T-helper 17 cell (primary cell): ENCODE measurements at regions not wholly inside any gene's neighbourhood (a gene's known extent, or its start where the extent isn't known, plus 50 kb on each side); places are given as distances from the start of the nearest gene placed in this dataset.

Experiments
- ATAC-seq: fragments of 150-1000 bp; cut with Tn5 transposase; 2 replicates; pipeline ENCODE4 v1.10.0; 2021; ENCODE audit warnings: mild to moderate bottlenecking, moderate library complexity
- DNase-seq, 3 donors: peaks; one replicate each; pipeline versions ENCODE4 v3.0.0 to v3.0.0-alpha.2; 2020 to 2021
- H3K9me3 ChIP-seq: one replicate; pipeline ENCODE4 v1.7.0; 2013; ENCODE audit warnings: low read length, mild to moderate bottlenecking; ENCODE audit not compliant: control insufficient read depth, poor library complexity, severe bottlenecking
- H3K27ac Mint-ChIP-seq: one replicate; pipeline ENCODE4 v1.8.0; 2022; ENCODE audit warnings: mild to moderate bottlenecking, moderate library complexity, mixed read lengths
- H3K27me3 Mint-ChIP-seq: one replicate; pipeline ENCODE4 v1.8.0; 2022; ENCODE audit warnings: mixed read lengths
- H3K36me3 Mint-ChIP-seq: one replicate; pipeline ENCODE4 v1.8.0; 2022; ENCODE audit warnings: low read depth, mixed read lengths
- H3K4me1 Mint-ChIP-seq: one replicate; pipeline ENCODE4 v1.8.0; 2022; ENCODE audit warnings: mild to moderate bottlenecking, mixed read lengths
- H3K4me3 Mint-ChIP-seq: one replicate; pipeline ENCODE4 v1.8.0; 2022; ENCODE audit warnings: mild to moderate bottlenecking, moderate library complexity, mixed read lengths

- Mint-ChIP-seq H3K36me3 (no peaks in the 10 kb centered on the region), H3K27me3 (no peaks in the 10 kb centered on the region), H3K27ac (no peak overlapping the region), H3K4me3 (no peak overlapping the region), H3K4me1 (no peaks in the 10 kb centered on the region)
- DNase-seq (no peak), ATAC-seq (no peak)
- H3K9me3 ChIP-seq = no peaks in the 10 kb centered on the region
Measured at GRCh38 chr15:94894056-94894455, 662.7 kb downstream of the MCTP2 start.

GRCh38 chr15:94909510-94909909 is 678.1 kb downstream of the MCTP2 start:
- Mint-ChIP-seq H3K4me3 (no peak overlapping the region), H3K36me3 (no peaks in the 10 kb centered on the region), H3K27me3 (no peaks in the 10 kb centered on the region), H3K27ac (no peak overlapping the region), H3K4me1 (no peaks in the 10 kb centered on the region)
- DNase-seq (no peak), ATAC-seq (no peak)
- H3K9me3 ChIP-seq = no peaks in the 10 kb centered on the region

- ATAC-seq = no peak
- Mint-ChIP-seq H3K4me1 (no peaks in the 10 kb centered on the region), H3K27ac (no peak overlapping the region), H3K4me3 (no peak overlapping the region), H3K27me3 (no peaks in the 10 kb centered on the region), H3K36me3 (no peaks in the 10 kb centered on the region)
- H3K9me3 ChIP-seq = no peaks in the 10 kb centered on the region
- no peak for DNase-seq
Measured at GRCh38 chr15:94910166-94910565, 678.8 kb downstream of the MCTP2 start.

- no peak overlapping the region for H3K27ac Mint-ChIP-seq
- H3K27me3 Mint-ChIP-seq = no peaks in the 10 kb centered on the region
- DNase-seq (no peak), ATAC-seq (no peak)
- no peak overlapping the region for H3K4me3 Mint-ChIP-seq
- H3K4me1 Mint-ChIP-seq = no peaks in the 10 kb centered on the region
- H3K9me3 ChIP-seq = peaks cover 2% of the 10 kb centered on the region
- no peaks in the 10 kb centered on the region for H3K36me3 Mint-ChIP-seq
Measured at GRCh38 chr15:94912760-94913159, 681.4 kb downstream of the MCTP2 start.

GRCh38 chr15:94917068-94917467 is 685.7 kb downstream of the MCTP2 start:
- Mint-ChIP-seq H3K27me3 (no peaks in the 10 kb centered on the region), H3K4me3 (no peak overlapping the region), H3K27ac (no peak overlapping the region), H3K36me3 (no peaks in the 10 kb centered on the region), H3K4me1 (no peaks in the 10 kb centered on the region)
- H3K9me3 ChIP-seq = peaks cover 2% of the 10 kb centered on the region
- no peak for ATAC-seq
- DNase-seq = no peak

GRCh38 chr15:94921936-94922335 is 690.6 kb downstream of the MCTP2 start:
- H3K27me3 Mint-ChIP-seq = no peaks in the 10 kb centered on the region
- no peaks in the 10 kb centered on the region for H3K36me3 Mint-ChIP-seq
- H3K9me3 ChIP-seq = no peaks in the 10 kb centered on the region
- H3K4me1 Mint-ChIP-seq = no peaks in the 10 kb centered on the region
- no peak for ATAC-seq
- no peak for DNase-seq
- no peak overlapping the region for H3K4me3 Mint-ChIP-seq
- H3K27ac Mint-ChIP-seq = no peak overlapping the region

GRCh38 chr15:94924057-94924456 is 692.7 kb downstream of the MCTP2 start:
- no peak overlapping the region for H3K4me3 Mint-ChIP-seq
- DNase-seq (no peak), ATAC-seq (no peak)
- no peaks in the 10 kb centered on the region for H3K27me3 Mint-ChIP-seq
- no peaks in the 10 kb centered on the region for H3K4me1 Mint-ChIP-seq
- no peak overlapping the region for H3K27ac Mint-ChIP-seq
- H3K9me3 ChIP-seq = no peaks in the 10 kb centered on the region
- H3K36me3 Mint-ChIP-seq = no peaks in the 10 kb centered on the region

GRCh38 chr15:94924971-94925598 is 693.7 kb downstream of the MCTP2 start:
- Mint-ChIP-seq H3K4me1 (no peaks in the 10 kb centered on the region), H3K36me3 (no peaks in the 10 kb centered on the region), H3K27ac (no peak overlapping the region), H3K4me3 (no peak overlapping the region), H3K27me3 (no peaks in the 10 kb centered on the region)
- ATAC-seq (no peak), DNase-seq (no peak)
- H3K9me3 ChIP-seq = no peaks in the 10 kb centered on the region

- H3K27ac Mint-ChIP-seq = no peak overlapping the region
- DNase-seq (no peak), ATAC-seq (no peak)
- no peaks in the 10 kb centered on the region for H3K4me1 Mint-ChIP-seq
- H3K36me3 Mint-ChIP-seq = no peaks in the 10 kb centered on the region
- H3K9me3 ChIP-seq = no peaks in the 10 kb centered on the region
- no peaks in the 10 kb centered on the region for H3K27me3 Mint-ChIP-seq
- H3K4me3 Mint-ChIP-seq = no peak overlapping the region
Measured at GRCh38 chr15:94925680-94926079, 694.3 kb downstream of the MCTP2 start.

- no peak for ATAC-seq
Measured at GRCh38 chr15:94927003-94927402, 695.6 kb downstream of the MCTP2 start.

GRCh38 chr15:94929282-94929681 is 697.9 kb downstream of the MCTP2 start:
- no peaks in the 10 kb centered on the region for H3K36me3 Mint-ChIP-seq
- no peak overlapping the region for H3K4me3 Mint-ChIP-seq
- no peaks in the 10 kb centered on the region for H3K27me3 Mint-ChIP-seq
- DNase-seq (no peak), ATAC-seq (no peak)
- no peak overlapping the region for H3K27ac Mint-ChIP-seq
- no peaks in the 10 kb centered on the region for H3K9me3 ChIP-seq
- H3K4me1 Mint-ChIP-seq = no peaks in the 10 kb centered on the region

More at GRCh38 chr15:94927003-94927402, 695.6 kb downstream of the MCTP2 start:
- Mint-ChIP-seq H3K4me3 (no peak overlapping the region), H3K36me3 (no peaks in the 10 kb centered on the region), H3K4me1 (no peaks in the 10 kb centered on the region), H3K27me3 (no peaks in the 10 kb centered on the region), H3K27ac (no peak overlapping the region)
- no peak for DNase-seq
- no peaks in the 10 kb centered on the region for H3K9me3 ChIP-seq

GRCh38 chr15:94930441-94930840 is 699.1 kb downstream of the MCTP2 start:
- Mint-ChIP-seq H3K4me3 (no peak overlapping the region), H3K36me3 (no peaks in the 10 kb centered on the region), H3K27ac (no peak overlapping the region), H3K27me3 (no peaks in the 10 kb centered on the region), H3K4me1 (no peaks in the 10 kb centered on the region)
- DNase-seq = no peak
- ATAC-seq = no peak
- H3K9me3 ChIP-seq = no peaks in the 10 kb centered on the region

- ATAC-seq (no peak), DNase-seq (no peak)
- Mint-ChIP-seq H3K27ac (no peak overlapping the region), H3K4me3 (no peak overlapping the region), H3K4me1 (no peaks in the 10 kb centered on the region), H3K27me3 (no peaks in the 10 kb centered on the region), H3K36me3 (no peaks in the 10 kb centered on the region)
- no peaks in the 10 kb centered on the region for H3K9me3 ChIP-seq
Measured at GRCh38 chr15:94930960-94931359, 699.6 kb downstream of the MCTP2 start.

- no peak for DNase-seq
- no peak for ATAC-seq
- Mint-ChIP-seq H3K4me3 (no peak overlapping the region), H3K27me3 (no peaks in the 10 kb centered on the region), H3K4me1 (no peaks in the 10 kb centered on the region), H3K36me3 (no peaks in the 10 kb centered on the region), H3K27ac (no peak overlapping the region)
- no peaks in the 10 kb centered on the region for H3K9me3 ChIP-seq
Measured at GRCh38 chr15:94934440-94934839, 703.1 kb downstream of the MCTP2 start.
